ENCODE measurements at regions not wholly inside any gene's neighbourhood (a gene's known extent, or its start where the extent isn't known, plus 50 kb on each side); places are given as distances from the start of the nearest gene placed in this dataset.

DNA sequence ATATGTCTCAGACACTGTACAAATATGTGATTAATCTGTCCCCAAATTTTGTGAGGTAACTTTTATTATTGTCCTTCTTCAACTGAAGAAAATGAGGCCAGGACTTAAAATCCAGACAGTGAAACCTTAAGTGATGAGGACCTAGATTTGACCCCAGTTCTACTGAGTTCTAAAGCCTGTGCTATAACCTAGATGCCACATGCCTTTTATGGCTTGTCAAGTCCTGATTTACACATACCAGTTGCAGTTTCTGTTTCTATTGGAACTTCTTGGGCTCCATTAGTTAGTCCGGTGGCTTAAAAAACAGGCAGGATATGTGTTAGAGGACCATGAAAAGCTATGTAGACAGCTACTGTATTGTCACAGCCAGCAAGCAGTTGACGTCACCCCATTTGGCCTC lies 436.5 kb upstream of the KLHL1 start:
- Histone ChIP-seq H3K4me3 (ENCODE audit: low read length) (no peak overlapping the region), H3K9ac (ENCODE audit: low read length) (no peak overlapping the region), H3K36me3 (ENCODE audit: insufficient read depth, low read length) (no peaks in the 10 kb centered on the region), H3K27ac (ENCODE audit: low read length) (no peak overlapping the region), H3K9me2 (ENCODE audit: insufficient read depth, low read length) (no peaks in the 10 kb centered on the region), H2AFZ (ENCODE audit: low read depth, low read length) (no peak overlapping the region), H3K79me2 (replicated peaks; ENCODE audit: insufficient read depth, low read length) (no peaks in the 10 kb centered on the region), H3F3A (ENCODE audit: insufficient read depth, low read length, poor library complexity, severe bottlenecking) (no peaks in the 10 kb centered on the region), H4K20me1 (ENCODE audit: insufficient read depth) (no peaks in the 10 kb centered on the region), H3K27me3 (ENCODE audit: insufficient read depth, low read depth, low read length) (no peaks in the 10 kb centered on the region), H3K9me3 (ENCODE audit: low read length) (no peaks in the 10 kb centered on the region), H3K4me2 (ENCODE audit: low read length) (no peak overlapping the region)
- TF ChIP-seq RAD21 (conservative IDR thresholded peaks at IDR 0.05): no peak
- no peak for TF ChIP-seq EP300 (conservative IDR thresholded peaks at IDR 0.05; ENCODE audit: poor library complexity, severe bottlenecking)
- TF ChIP-seq SMC3 (conservative IDR thresholded peaks at IDR 0.05; ENCODE audit: poor library complexity): no peak
- TF ChIP-seq POLR2AphosphoS5 (IDR thresholded peaks at IDR 0.05): no peak
- TF ChIP-seq, protein P1, sequence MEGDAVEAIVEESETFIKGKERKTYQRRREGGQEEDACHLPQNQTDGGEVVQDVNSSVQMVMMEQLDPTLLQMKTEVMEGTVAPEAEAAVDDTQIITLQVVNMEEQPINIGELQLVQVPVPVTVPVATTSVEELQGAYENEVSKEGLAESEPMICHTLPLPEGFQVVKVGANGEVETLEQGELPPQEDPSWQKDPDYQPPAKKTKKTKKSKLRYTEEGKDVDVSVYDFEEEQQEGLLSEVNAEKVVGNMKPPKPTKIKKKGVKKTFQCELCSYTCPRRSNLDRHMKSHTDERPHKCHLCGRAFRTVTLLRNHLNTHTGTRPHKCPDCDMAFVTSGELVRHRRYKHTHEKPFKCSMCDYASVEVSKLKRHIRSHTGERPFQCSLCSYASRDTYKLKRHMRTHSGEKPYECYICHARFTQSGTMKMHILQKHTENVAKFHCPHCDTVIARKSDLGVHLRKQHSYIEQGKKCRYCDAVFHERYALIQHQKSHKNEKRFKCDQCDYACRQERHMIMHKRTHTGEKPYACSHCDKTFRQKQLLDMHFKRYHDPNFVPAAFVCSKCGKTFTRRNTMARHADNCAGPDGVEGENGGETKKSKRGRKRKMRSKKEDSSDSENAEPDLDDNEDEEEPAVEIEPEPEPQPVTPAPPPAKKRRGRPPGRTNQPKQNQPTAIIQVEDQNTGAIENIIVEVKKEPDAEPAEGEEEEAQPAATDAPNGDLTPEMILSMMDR (IDR thresholded peaks at IDR 0.05; ENCODE audit: poor library complexity, severe bottlenecking): no peak
- no peak for TF ChIP-seq EZH2 (IDR thresholded peaks at IDR 0.05; ENCODE audit: borderline replicate concordance, insufficient read depth, low read length, poor library complexity, severe bottlenecking)
- TF ChIP-seq TAF1 (IDR thresholded peaks at IDR 0.05; ENCODE audit: low read depth): no peak
- no peak for TF ChIP-seq MXI1 (conservative IDR thresholded peaks at IDR 0.05; ENCODE audit: poor library complexity, severe bottlenecking)
- TF ChIP-seq, protein P2, sequence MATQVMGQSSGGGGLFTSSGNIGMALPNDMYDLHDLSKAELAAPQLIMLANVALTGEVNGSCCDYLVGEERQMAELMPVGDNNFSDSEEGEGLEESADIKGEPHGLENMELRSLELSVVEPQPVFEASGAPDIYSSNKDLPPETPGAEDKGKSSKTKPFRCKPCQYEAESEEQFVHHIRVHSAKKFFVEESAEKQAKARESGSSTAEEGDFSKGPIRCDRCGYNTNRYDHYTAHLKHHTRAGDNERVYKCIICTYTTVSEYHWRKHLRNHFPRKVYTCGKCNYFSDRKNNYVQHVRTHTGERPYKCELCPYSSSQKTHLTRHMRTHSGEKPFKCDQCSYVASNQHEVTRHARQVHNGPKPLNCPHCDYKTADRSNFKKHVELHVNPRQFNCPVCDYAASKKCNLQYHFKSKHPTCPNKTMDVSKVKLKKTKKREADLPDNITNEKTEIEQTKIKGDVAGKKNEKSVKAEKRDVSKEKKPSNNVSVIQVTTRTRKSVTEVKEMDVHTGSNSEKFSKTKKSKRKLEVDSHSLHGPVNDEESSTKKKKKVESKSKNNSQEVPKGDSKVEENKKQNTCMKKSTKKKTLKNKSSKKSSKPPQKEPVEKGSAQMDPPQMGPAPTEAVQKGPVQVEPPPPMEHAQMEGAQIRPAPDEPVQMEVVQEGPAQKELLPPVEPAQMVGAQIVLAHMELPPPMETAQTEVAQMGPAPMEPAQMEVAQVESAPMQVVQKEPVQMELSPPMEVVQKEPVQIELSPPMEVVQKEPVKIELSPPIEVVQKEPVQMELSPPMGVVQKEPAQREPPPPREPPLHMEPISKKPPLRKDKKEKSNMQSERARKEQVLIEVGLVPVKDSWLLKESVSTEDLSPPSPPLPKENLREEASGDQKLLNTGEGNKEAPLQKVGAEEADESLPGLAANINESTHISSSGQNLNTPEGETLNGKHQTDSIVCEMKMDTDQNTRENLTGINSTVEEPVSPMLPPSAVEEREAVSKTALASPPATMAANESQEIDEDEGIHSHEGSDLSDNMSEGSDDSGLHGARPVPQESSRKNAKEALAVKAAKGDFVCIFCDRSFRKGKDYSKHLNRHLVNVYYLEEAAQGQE (IDR thresholded peaks at IDR 0.05; ENCODE audit: borderline replicate concordance): no peak

DNA sequence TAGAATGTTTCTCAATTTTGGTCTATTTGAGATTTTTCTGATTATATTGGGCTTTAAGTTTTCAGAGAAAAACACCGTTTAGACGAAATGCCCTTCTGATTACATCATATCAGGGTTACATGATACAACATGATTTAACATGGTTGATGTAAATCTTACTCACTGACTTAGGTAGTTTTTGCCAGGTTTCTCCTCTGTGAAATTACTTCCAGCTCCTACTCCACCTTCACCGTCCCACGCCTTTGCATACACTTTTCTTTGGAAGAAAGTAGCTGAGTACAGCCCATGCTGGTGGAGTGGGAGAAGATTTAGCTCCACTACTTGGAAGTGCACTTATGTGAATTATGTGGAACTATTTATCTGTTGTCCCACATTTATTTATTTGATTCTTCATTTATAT lies 433.2 kb upstream of the KLHL1 start:
- H2AFZ ChIP-seq (ENCODE audit: low read depth, low read length): no peak overlapping the region

DNA sequence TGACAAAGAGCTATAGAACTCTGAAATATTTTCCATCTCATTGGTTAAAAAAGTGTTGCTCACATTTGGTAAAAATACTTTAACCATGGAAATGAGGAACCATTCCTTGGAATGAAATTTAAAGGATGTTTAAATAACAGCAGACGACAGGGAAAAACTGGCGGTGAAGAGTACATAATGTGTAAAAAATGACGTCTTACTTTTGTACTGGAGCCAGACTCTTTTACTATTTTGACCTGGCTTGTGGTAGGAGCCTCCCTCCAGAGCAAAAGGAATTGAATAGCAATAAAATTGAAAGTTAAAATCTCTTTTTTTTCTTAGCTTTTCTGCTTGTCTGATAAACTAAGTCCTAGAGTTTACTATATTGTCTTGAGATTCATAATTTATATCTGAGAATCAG lies 426.2 kb upstream of the KLHL1 start:
- Histone ChIP-seq H3F3A (ENCODE audit: insufficient read depth, low read length, poor library complexity, severe bottlenecking) (no peaks in the 10 kb centered on the region), H3K79me2 (replicated peaks; ENCODE audit: insufficient read depth, low read length) (no peaks in the 10 kb centered on the region), H3K36me3 (ENCODE audit: insufficient read depth, low read length) (no peaks in the 10 kb centered on the region), H3K9me3 (ENCODE audit: low read length) (no peaks in the 10 kb centered on the region), H3K4me2 (ENCODE audit: low read length) (no peak overlapping the region), H3K9me2 (ENCODE audit: insufficient read depth, low read length) (no peaks in the 10 kb centered on the region), H4K20me1 (ENCODE audit: insufficient read depth) (no peaks in the 10 kb centered on the region), H2AFZ (ENCODE audit: low read depth, low read length) (no peak overlapping the region), H3K27ac (ENCODE audit: low read length) (no peak overlapping the region), H3K4me3 (ENCODE audit: low read length) (no peak overlapping the region), H3K27me3 (ENCODE audit: insufficient read depth, low read depth, low read length) (no peaks in the 10 kb centered on the region), H3K9ac (ENCODE audit: low read length) (no peak overlapping the region)
- no peak for TF ChIP-seq SMC3 (conservative IDR thresholded peaks at IDR 0.05; ENCODE audit: poor library complexity)
- TF ChIP-seq EZH2 (IDR thresholded peaks at IDR 0.05; ENCODE audit: borderline replicate concordance, insufficient read depth, low read length, poor library complexity, severe bottlenecking): no peak
- TF ChIP-seq TAF1 (IDR thresholded peaks at IDR 0.05; ENCODE audit: low read depth): no peak
- TF ChIP-seq, protein P1 (IDR thresholded peaks at IDR 0.05; ENCODE audit: poor library complexity, severe bottlenecking): no peak
- TF ChIP-seq, protein P2 (IDR thresholded peaks at IDR 0.05; ENCODE audit: borderline replicate concordance): no peak
- TF ChIP-seq EP300 (conservative IDR thresholded peaks at IDR 0.05; ENCODE audit: poor library complexity, severe bottlenecking): no peak
- no peak for TF ChIP-seq MXI1 (conservative IDR thresholded peaks at IDR 0.05; ENCODE audit: poor library complexity, severe bottlenecking)
- no peak for TF ChIP-seq POLR2AphosphoS5 (IDR thresholded peaks at IDR 0.05)
- TF ChIP-seq RAD21 (conservative IDR thresholded peaks at IDR 0.05): no peak

More for the DNA sequence above, 433.2 kb upstream of the KLHL1 start:
- Histone ChIP-seq H3K4me2 (ENCODE audit: low read length) (no peak overlapping the region), H3K9me3 (ENCODE audit: low read length) (no peaks in the 10 kb centered on the region), H3K36me3 (ENCODE audit: insufficient read depth, low read length) (no peaks in the 10 kb centered on the region), H3K9me2 (ENCODE audit: insufficient read depth, low read length) (no peaks in the 10 kb centered on the region), H3K79me2 (replicated peaks; ENCODE audit: insufficient read depth, low read length) (no peaks in the 10 kb centered on the region), H4K20me1 (ENCODE audit: insufficient read depth) (no peaks in the 10 kb centered on the region), H3K9ac (ENCODE audit: low read length) (no peak overlapping the region), H3F3A (ENCODE audit: insufficient read depth, low read length, poor library complexity, severe bottlenecking) (no peaks in the 10 kb centered on the region), H3K27ac (ENCODE audit: low read length) (no peak overlapping the region), H3K27me3 (ENCODE audit: insufficient read depth, low read depth, low read length) (no peaks in the 10 kb centered on the region), H3K4me3 (ENCODE audit: low read length) (no peak overlapping the region)
- TF ChIP-seq POLR2AphosphoS5 (IDR thresholded peaks at IDR 0.05): no peak

Data from neural cell (in vitro differentiated cells).